Panc1 (cell line): ENCODE measurements at regions not wholly inside any gene's neighbourhood (a gene's known extent, or its start where the extent isn't known, plus 50 kb on each side); places are given as distances from the start of the nearest gene placed in this dataset.

Source experiments
- ATAC-seq: fragments of 200-7000 bp; cut with Tn5 transposase; 2 replicates; pipeline ENCODE4 v1.9.1; 2020; ENCODE audit warnings: mild to moderate bottlenecking, moderate library complexity
- BruUV-seq: library from RNA; stranded (reverse); fragments of 400-500 nt; replicated peaks from 2 replicates; lab custom pipeline; 2021; lab: Mats Ljungman, UMichigan
- CTCF ChIA-PET: fragments of 300-600 bp; sonication (Branson Sonifier 250); formaldehyde crosslinking; loops from one replicate; lab custom pipeline; 2022; ENCODE audit warnings: antibody characterized with exemption; lab: Charles Lee
- POLR2A ChIA-PET: fragments of 300-600 bp; sonication (Branson Sonifier 250); formaldehyde crosslinking; loops from one replicate; lab custom pipeline; 2022; ENCODE audit warnings: antibody characterized with exemption; lab: Charles Lee
- DNase-seq: peaks from one replicate; pipeline ENCODE4 v3.0.0-alpha.2; 2010; ENCODE audit warnings: low read depth, low spot score
- H3K27ac ChIP-seq: 2 replicates; pipeline ENCODE4 v1.5.1; 2011; ENCODE audit warnings: mild to moderate bottlenecking, low read length, inconsistent platforms
- H3K27me3 ChIP-seq: fragments of 200-500 bp; sonication (Bioruptor generic); 2 replicates; pipeline ENCODE4 v1.6.0; 2014; ENCODE audit warnings: low read length, inconsistent platforms; ENCODE audit not compliant: control insufficient read depth, insufficient read depth
- H3K36me3 ChIP-seq: fragments of 200-500 bp; sonication (Bioruptor generic); 2 replicates; pipeline ENCODE4 v1.5.1; 2014; ENCODE audit warnings: inconsistent platforms, mild to moderate bottlenecking, low read length, moderate library complexity; ENCODE audit not compliant: control insufficient read depth, insufficient read depth
- H3K4me1 ChIP-seq: 2 replicates; pipeline ENCODE4 v1.5.1; 2011; ENCODE audit warnings: inconsistent platforms, mild to moderate bottlenecking, low read length, moderate library complexity; ENCODE audit not compliant: control insufficient read depth, insufficient read depth
- H3K4me3 ChIP-seq, 2 experiments: 2 replicates each; pipeline ENCODE4 v1.5.1; 2011 to 2012; ENCODE audit warnings: low read depth in 2 of 2, low read length in 2 of 2, mild to moderate bottlenecking in 2 of 2, inconsistent platforms in 1 of 2, moderate library complexity in 1 of 2
- H3K9me3 ChIP-seq: fragments of 200-500 bp; sonication (Bioruptor generic); 2 replicates; pipeline ENCODE4 v1.5.1; 2014; ENCODE audit warnings: low read depth, mild to moderate bottlenecking, inconsistent platforms, low read length, moderate library complexity; ENCODE audit not compliant: control insufficient read depth, insufficient read depth
- CTCF ChIP-seq: fragments of 450-650 bp; IDR thresholded peaks from 2 replicates; pipeline ENCODE4 v1.5.1; 2017; ENCODE audit warnings: mild to moderate bottlenecking
- POLR2AphosphoS5 ChIP-seq: IDR thresholded peaks from 2 replicates; pipeline ENCODE4 v1.6.1; 2012; ENCODE audit warnings: mild to moderate bottlenecking, low read depth, low read length, moderate library complexity
- REST ChIP-seq, 2 experiments: IDR thresholded peaks; 2 replicates each; pipeline ENCODE4 v1.6.1; 2011 to 2012; ENCODE audit warnings: low read depth in 2 of 2, control low read depth in 1 of 2, low read length in 1 of 2, mild to moderate bottlenecking in 1 of 2, moderate library complexity in 1 of 2; ENCODE audit not compliant: insufficient read depth in 1 of 2
- SIN3A ChIP-seq: IDR thresholded peaks from 2 replicates; pipeline ENCODE4 v1.6.1; 2012; ENCODE audit warnings: low read depth, mild to moderate bottlenecking, low read length, moderate library complexity, borderline replicate concordance; ENCODE audit not compliant: insufficient read depth
- TCF7L2 ChIP-seq: IDR thresholded peaks from 2 replicates; pipeline ENCODE4 v1.6.1; 2011; ENCODE audit warnings: mild to moderate bottlenecking, low read depth, low read length, inconsistent platforms
- in situ Hi-C: cut with HindIII; loops from 2 replicates; pipeline ENCODE4 v1.10.0; 2016; ENCODE audit warnings: low sequenced_read_pairs, low pct_unique_long_range_greater_than_20kb
- intact Hi-C: fragments of 100-400 bp; cut with micrococcal nuclease; formaldehyde crosslinking; loops from one replicate; pipeline ENCODE4 v1.10.0; 2022; ENCODE audit not compliant: unreplicated experiment

- DNase-seq (no peak), ATAC-seq (no peak)
- Histone ChIP-seq H3K36me3 (no peaks in the 10 kb centered on the region), H3K27ac (no peak overlapping the region), H3K9me3 (no peaks in the 10 kb centered on the region), H3K4me1 (peaks cover 11% of the 10 kb centered on the region; the same call in 1 of the 2 replicates), H3K4me3 (no peak overlapping the region), H3K27me3 (no peaks in the 10 kb centered on the region)
- POLR2A ChIA-PET, result no interaction called here
- BruUV-seq, result no TSS peak
- in situ Hi-C loops, result no loop called here
- CTCF ChIA-PET, result no interaction called here
- intact Hi-C loops, result no loop called here
- TF ChIP-seq SIN3A, result no peak
- TF ChIP-seq CTCF, result no peak
- no peak for TF ChIP-seq REST (IDR thresholded peaks at IDR 0.05; ENCODE audit: insufficient read depth in 1 of 2, low read depth in 2 of 2, low read length in 1 of 2)
- TF ChIP-seq POLR2AphosphoS5, result no peak
- TF ChIP-seq TCF7L2, result no peak
Measured at GRCh38 chr20:22460803-22461202, 123.6 kb downstream of the FOXA2 start.

GRCh38 chr20:22460231-22460630 is 124.1 kb downstream of the FOXA2 start:
- in situ Hi-C loops, result no loop called here
- Histone ChIP-seq H3K9me3 (no peaks in the 10 kb centered on the region), H3K27me3 (no peaks in the 10 kb centered on the region), H3K27ac (no peak overlapping the region), H3K36me3 (no peaks in the 10 kb centered on the region), H3K4me1 (peaks cover 11% of the 10 kb centered on the region; the same call in 1 of the 2 replicates), H3K4me3 (no peak overlapping the region)
- no peak for TF ChIP-seq CTCF
- TF ChIP-seq SIN3A, result no peak
- TF ChIP-seq REST (IDR thresholded peaks at IDR 0.05; ENCODE audit: insufficient read depth in 1 of 2, low read depth in 2 of 2, low read length in 1 of 2), result no peak
- BruUV-seq, result no TSS peak
- ATAC-seq, result no peak
- no peak for DNase-seq
- intact Hi-C loops, result no loop called here
- ChIA-PET POLR2A (no interaction called here), CTCF (no interaction called here)
